GM12891 (cell line): ENCODE measurements at regions not wholly inside any gene's neighbourhood (a gene's known extent, or its start where the extent isn't known, plus 50 kb on each side); places are given as distances from the start of the nearest gene placed in this dataset.

Experiments
- DNase-seq: peaks from one replicate; pipeline ENCODE4 v3.0.0; 2011; ENCODE audit warnings: low spot score; ENCODE audit not compliant: insufficient read length
- FAIRE-seq: peaks from 2 replicates; lab custom pipeline; 2011; peaks lifted over from hg19 to GRCh38; lab: Jason Lieb, UNC
- PAX5 ChIP-seq: IDR thresholded peaks from 2 replicates; pipeline ENCODE4 v1.6.1; 2011; ENCODE audit warnings: low read length, moderate library complexity, mild to moderate bottlenecking; ENCODE audit not compliant: insufficient read depth, severe bottlenecking
- POLR2A ChIP-seq: IDR thresholded peaks from 2 replicates; pipeline ENCODE4 v1.6.1; 2011; ENCODE audit warnings: low read depth, low read length, control low read depth
- POLR2AphosphoS5 ChIP-seq: IDR thresholded peaks from 2 replicates; pipeline ENCODE4 v1.6.1; 2011; ENCODE audit warnings: low read depth, low read length, control low read depth
- POU2F2 ChIP-seq: IDR thresholded peaks from 2 replicates; pipeline ENCODE4 v1.6.1; 2011; ENCODE audit warnings: low read depth, mild to moderate bottlenecking, control low read depth, low read length, moderate library complexity
- SPI1 ChIP-seq: IDR thresholded peaks from 2 replicates; pipeline ENCODE4 v1.6.1; 2011; ENCODE audit warnings: low read depth, low read length, control low read depth
- TAF1 ChIP-seq: IDR thresholded peaks from 2 replicates; pipeline ENCODE4 v1.6.1; 2011; ENCODE audit warnings: low read depth, low read length, control low read depth

- DNase-seq (no peak), FAIRE-seq (peak; percentile 5)
Measured at GRCh38 chr10:7507887-7508726, 97.3 kb upstream of the SFMBT2 start.

GRCh38 chr10:7506571-7506970 lies 95.7 kb upstream of the SFMBT2 start:
- DNase-seq (no peak), FAIRE-seq (no peak)
- TF ChIP-seq POLR2AphosphoS5 = no peak
- TF ChIP-seq TAF1 = no peak
- TF ChIP-seq POU2F2 = no peak
- no peak for TF ChIP-seq PAX5
- TF ChIP-seq POLR2A = no peak
- TF ChIP-seq SPI1 = no peak

More at GRCh38 chr10:7507887-7508726, 97.3 kb upstream of the SFMBT2 start:
- TF ChIP-seq TAF1 (no peak), POU2F2 (no peak), POLR2AphosphoS5 (no peak), PAX5 (no peak), POLR2A (no peak), SPI1 (no peak)

- TF ChIP-seq TAF1 = no peak
- TF ChIP-seq PAX5 = no peak
- no peak for TF ChIP-seq POU2F2
- no peak for TF ChIP-seq SPI1
- no peak for TF ChIP-seq POLR2A
- no peak for TF ChIP-seq POLR2AphosphoS5
- no peak for DNase-seq
- FAIRE-seq = no peak
Measured at GRCh38 chr10:7505196-7505595, 94.4 kb upstream of the SFMBT2 start.

GRCh38 chr10:7503190-7503589 lies 92.4 kb upstream of the SFMBT2 start:
- TF ChIP-seq POLR2A = no peak
- TF ChIP-seq POU2F2 = no peak
- no peak for TF ChIP-seq TAF1
- TF ChIP-seq POLR2AphosphoS5 = no peak
- no peak for TF ChIP-seq PAX5
- TF ChIP-seq SPI1 = no peak
- FAIRE-seq (peak; percentile 9), DNase-seq (no peak)

GRCh38 chr10:7501157-7501556 lies 90.3 kb upstream of the SFMBT2 start:
- FAIRE-seq (peak; percentile 85), DNase-seq (no peak)
- no peak for TF ChIP-seq PAX5
- no peak for TF ChIP-seq POU2F2
- no peak for TF ChIP-seq POLR2A
- TF ChIP-seq TAF1 = no peak
- TF ChIP-seq POLR2AphosphoS5 = no peak
- TF ChIP-seq SPI1 = no peak

- TF ChIP-seq POLR2A (no peak), TAF1 (no peak), POU2F2 (no peak), POLR2AphosphoS5 (no peak), SPI1 (no peak)
- FAIRE-seq (no peak), DNase-seq (no peak)
Measured at GRCh38 chr10:7498111-7498510, 87.3 kb upstream of the SFMBT2 start.

- FAIRE-seq (peak; percentile 71), DNase-seq (no peak)
- TF ChIP-seq POLR2A = no peak
- no peak for TF ChIP-seq PAX5
- TF ChIP-seq POU2F2 = no peak
- TF ChIP-seq POLR2AphosphoS5 = no peak
- no peak for TF ChIP-seq TAF1
- no peak for TF ChIP-seq SPI1
Measured at GRCh38 chr10:7493996-7494395, 83.2 kb upstream of the SFMBT2 start.

GRCh38 chr10:7492660-7493046 lies 81.8 kb upstream of the SFMBT2 start:
- FAIRE-seq (peak; percentile 70), DNase-seq (no peak)
- no peak for TF ChIP-seq TAF1
- TF ChIP-seq POLR2AphosphoS5 = no peak
- no peak for TF ChIP-seq PAX5
- TF ChIP-seq POU2F2 = no peak

- peak; percentile 94 for FAIRE-seq
- DNase-seq = no peak
- TF ChIP-seq POLR2A (no peak), SPI1 (peak; percentile 15; the same call in 1 of the 2 replicates), POU2F2 (no peak), TAF1 (no peak), PAX5 (no peak), POLR2AphosphoS5 (no peak)
Measured at GRCh38 chr10:7491949-7492659, 81.3 kb upstream of the SFMBT2 start.

- FAIRE-seq = peak; percentile 54
Measured at GRCh38 chr10:7491230-7491629, 80.4 kb upstream of the SFMBT2 start.

More at GRCh38 chr10:7491230-7491629, 80.4 kb upstream of the SFMBT2 start:
- TF ChIP-seq PAX5 (no peak), POLR2A (no peak), TAF1 (no peak), POLR2AphosphoS5 (no peak), SPI1 (no peak), POU2F2 (no peak)
- DNase-seq = no peak
